ENCODE measurements at regions not wholly inside any gene's neighbourhood (a gene's known extent, or its start where the extent isn't known, plus 50 kb on each side); places are given as distances from the start of the nearest gene placed in this dataset.
A peak's percentile ranks its signal among the peaks of the same experiment; 100 is the strongest.

GRCh38 chr2:163351966-163352365, 383.8 kb downstream of the FIGN start:
- H3K4me3 ChIP-seq (ENCODE audit: control insufficient read depth, low read depth, low read length) = no peak overlapping the region
- no peak for DNase-seq (ENCODE audit: low read depth)
- TF ChIP-seq CTCF (conservative IDR thresholded peaks at IDR 0.05; ENCODE audit: control insufficient read depth, insufficient read depth, low read depth, low read length) = no peak

GRCh38 chr2:163351143-163351542, 384.7 kb downstream of the FIGN start:
- DNase-seq (ENCODE audit: low read depth) = peak; percentile 14
- no peak for TF ChIP-seq CTCF (conservative IDR thresholded peaks at IDR 0.05; ENCODE audit: control insufficient read depth, insufficient read depth, low read depth, low read length)
- no peak overlapping the region for H3K4me3 ChIP-seq (ENCODE audit: control insufficient read depth, low read depth, low read length)

- TF ChIP-seq CTCF (conservative IDR thresholded peaks at IDR 0.05; ENCODE audit: control insufficient read depth, insufficient read depth, low read depth, low read length) = no peak
- no peak overlapping the region for H3K4me3 ChIP-seq (ENCODE audit: control insufficient read depth, low read depth, low read length)
- peak; percentile 74 for DNase-seq (ENCODE audit: low read depth)
Observed at GRCh38 chr2:163348857-163349380, 386.9 kb downstream of the FIGN start.

GRCh38 chr2:163347982-163348856, 387.6 kb downstream of the FIGN start:
- DNase-seq (ENCODE audit: low read depth) = peak; percentile 71
- TF ChIP-seq CTCF (conservative IDR thresholded peaks at IDR 0.05; ENCODE audit: control insufficient read depth, insufficient read depth, low read depth, low read length) = no peak
- H3K4me3 ChIP-seq (ENCODE audit: control insufficient read depth, low read depth, low read length) = peak overlapping the region; percentile 36

- DNase-seq (ENCODE audit: low read depth) = peak; percentile 56
- peak; percentile 75 for TF ChIP-seq CTCF (conservative IDR thresholded peaks at IDR 0.05; ENCODE audit: control insufficient read depth, insufficient read depth, low read depth, low read length)
- no peak overlapping the region for H3K4me3 ChIP-seq (ENCODE audit: control insufficient read depth, low read depth, low read length)
Observed at GRCh38 chr2:163345795-163346573, 389.8 kb downstream of the FIGN start.

- no peak for TF ChIP-seq CTCF (conservative IDR thresholded peaks at IDR 0.05; ENCODE audit: control insufficient read depth, insufficient read depth, low read depth, low read length)
- DNase-seq (ENCODE audit: low read depth) = no peak
- H3K4me3 ChIP-seq (ENCODE audit: control insufficient read depth, low read depth, low read length) = no peak overlapping the region
Observed at GRCh38 chr2:163343316-163343715, 392.5 kb downstream of the FIGN start.

Data from fibroblast of mammary gland (primary cell).